Myocyte (in vitro differentiated cells): ENCODE measurements at regions not wholly inside any gene's neighbourhood (a gene's known extent, or its start where the extent isn't known, plus 50 kb on each side); places are given as distances from the start of the nearest gene placed in this dataset.

Source experiments
- DNase-seq: peaks from one replicate; pipeline ENCODE4 v3.0.0-alpha.2; 2012; ENCODE audit warnings: low read depth

DNA sequence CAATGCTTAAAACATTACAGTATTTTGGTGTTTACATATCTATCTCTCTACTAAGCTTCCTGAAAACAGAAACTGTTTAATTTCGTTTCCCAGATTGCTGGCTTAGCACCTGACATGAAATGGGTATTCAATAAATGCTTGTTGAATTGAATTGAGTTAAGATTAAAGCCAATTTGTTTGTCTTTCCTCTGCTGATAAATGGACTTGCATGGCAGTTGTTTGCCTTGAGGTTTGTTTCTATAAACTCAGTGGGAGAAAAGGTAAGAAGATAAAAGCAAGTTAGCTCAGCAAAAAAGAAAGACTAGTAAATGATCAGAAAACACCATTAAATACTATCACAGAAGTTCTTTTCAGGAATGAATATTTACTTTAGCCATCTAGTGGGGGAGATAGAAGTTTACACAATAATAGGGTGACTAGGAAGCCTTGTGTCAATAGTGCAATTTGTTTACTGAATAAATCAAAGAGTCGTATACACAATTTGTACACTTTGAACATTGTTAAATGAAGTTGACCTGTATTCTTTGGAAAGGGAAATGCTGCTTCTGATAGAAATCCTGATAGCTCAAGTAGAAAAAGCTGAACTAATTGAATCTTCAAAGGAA, 754.5 kb upstream of the FAM98A start:
- DNase-seq: no peak

DNA sequence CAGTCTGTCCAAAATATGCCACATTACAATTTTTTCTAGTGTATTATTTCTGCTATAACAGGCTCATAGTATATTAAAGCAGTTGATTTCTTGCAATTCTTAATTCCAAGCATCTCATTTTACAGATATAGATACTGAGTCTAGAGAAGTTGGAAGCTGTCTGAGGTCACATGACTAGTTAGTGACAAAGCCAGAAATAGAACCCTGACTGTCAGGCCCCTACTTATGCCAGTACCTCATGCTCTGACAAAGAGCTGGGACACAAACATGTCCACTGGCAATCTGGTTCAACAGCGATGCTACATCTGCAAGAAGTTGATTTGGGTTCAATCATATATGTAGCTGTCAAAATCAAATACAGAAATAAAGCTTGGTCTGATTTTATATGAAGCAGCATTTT, 750.4 kb upstream of the FAM98A start:
- no peak for DNase-seq

DNA sequence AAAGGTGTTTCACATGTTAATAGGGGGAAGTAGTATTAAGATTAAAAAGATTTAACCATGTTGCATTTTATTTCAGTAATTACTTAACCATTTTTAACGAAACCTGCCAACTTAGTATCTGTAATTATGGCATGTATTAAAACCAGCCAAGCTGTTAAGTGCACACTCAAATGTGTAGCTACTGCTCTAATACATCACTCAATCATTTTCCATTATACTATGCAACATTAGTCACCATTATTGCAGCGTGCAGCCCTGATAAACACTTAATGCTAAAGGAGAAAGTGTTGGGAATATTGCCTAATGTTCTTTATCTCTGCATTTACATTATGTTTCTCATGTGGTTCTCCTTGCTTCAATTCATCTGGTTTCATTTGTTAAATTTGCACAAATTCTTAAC, 745.9 kb upstream of the FAM98A start:
- DNase-seq: no peak

DNA sequence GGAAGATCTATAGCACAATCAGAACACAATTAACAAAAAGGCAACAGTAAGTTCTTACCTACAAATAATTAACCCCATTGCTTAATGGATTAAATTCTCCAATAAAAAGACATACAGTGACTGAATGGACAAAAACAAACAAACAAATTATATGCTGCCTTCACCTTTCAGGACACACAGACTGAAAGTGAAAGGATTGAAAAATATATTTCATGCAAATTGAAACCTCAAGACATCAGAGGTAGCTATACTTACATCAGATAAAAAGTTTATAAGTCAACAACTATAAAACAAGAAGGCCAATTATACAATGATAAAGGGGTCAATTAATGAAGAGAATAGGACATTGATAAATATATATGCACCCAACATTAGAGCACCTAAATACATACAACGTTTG, 741.2 kb upstream of the FAM98A start:
- no peak for DNase-seq

DNA sequence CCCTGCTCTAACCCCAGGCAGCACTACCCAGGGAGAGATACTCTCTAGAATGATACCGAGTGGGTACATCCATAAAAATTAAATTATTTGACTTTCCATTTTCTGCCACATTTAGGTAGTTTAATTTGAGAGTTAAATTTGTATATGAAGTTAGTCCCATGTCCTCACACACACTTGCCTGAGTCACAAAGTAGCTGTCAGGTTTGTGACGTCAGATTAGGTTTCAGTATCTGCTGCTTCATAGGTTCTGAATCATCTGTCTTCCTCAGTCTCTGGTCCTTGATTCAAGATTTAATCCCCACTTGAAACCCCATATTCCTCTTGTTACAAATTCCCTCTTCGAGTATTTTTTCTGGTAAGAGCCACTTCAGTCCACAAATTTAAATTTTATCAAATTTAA, 738.6 kb upstream of the FAM98A start:
- no peak for DNase-seq

DNA sequence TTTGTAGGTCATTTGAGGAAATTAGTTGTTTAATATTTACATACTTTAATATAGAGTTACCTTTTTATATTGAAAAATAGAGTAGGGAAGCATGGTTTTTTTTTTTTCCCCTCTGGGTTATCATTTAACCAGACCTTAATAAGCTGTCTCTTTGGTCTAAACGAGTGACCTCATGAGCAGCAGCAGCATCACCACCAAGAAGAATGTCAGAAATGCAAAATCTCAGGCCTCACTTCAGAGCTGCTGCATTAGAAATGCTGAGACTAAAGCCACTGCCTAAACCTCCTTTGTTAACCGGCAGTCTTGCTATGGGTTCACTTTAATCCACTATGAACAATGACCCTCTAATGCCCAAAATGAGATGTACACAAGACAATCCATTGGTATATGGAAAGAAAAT, 733.7 kb upstream of the FAM98A start:
- no peak for DNase-seq

DNA sequence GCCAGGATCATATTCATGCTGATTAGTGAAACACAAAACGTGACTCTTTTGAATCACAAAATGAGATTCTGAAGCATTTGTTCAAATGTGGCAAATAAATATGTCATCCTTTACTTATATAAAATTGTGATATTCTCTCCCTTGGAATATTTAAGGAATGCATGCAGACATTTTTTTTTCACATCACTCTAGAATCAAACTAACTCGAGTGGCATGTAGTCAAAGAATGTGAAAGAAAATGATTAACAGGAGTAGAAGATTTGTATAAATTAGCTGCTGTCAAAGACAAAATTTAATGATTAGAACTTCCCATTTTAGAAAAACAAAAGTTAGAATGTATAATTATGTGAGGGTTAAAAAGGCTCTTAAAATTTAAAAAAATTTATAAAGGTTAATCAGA, 721.0 kb upstream of the FAM98A start:
- no peak for DNase-seq

DNA sequence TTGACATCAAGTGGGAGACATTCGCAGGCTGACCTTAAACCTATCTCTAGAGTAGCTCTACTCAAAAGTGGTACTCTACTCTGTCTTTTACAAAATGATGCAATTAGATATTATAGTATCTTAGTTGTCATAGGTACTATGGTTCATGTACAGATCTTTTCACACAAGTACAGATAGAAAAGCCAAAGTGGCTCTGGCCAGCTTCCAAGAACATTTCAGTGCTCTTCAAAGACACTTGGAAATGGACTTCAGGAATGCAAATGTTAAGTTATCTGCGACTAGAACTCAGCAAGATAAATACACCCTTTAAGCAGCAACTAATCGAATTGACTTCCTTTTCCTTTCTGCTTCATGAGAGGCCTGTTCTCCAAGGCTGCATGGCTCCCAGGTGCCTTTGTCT, 718.7 kb upstream of the FAM98A start:
- no peak for DNase-seq

- no peak for DNase-seq
Measured at GRCh38 chr2:34316788-34317187, 717.7 kb upstream of the FAM98A start.

DNA sequence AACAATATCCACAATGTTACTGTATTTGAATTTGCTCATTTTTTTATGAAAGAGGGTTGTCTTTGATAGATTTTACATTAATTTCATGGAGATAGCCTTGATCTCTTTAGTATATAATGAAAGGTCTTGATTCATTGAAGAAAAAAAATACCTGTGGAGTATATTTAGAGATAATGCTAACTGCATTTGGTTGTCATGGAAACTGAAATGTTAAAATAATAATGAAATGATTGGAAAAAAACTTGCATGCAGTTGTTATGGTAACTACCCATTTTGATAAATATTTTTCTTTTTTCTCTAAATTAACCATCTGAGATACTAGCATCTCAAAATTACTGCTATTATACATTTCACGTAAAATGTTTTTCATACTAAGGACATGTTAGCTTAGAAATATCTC, 712.7 kb upstream of the FAM98A start:
- DNase-seq: no peak

DNA sequence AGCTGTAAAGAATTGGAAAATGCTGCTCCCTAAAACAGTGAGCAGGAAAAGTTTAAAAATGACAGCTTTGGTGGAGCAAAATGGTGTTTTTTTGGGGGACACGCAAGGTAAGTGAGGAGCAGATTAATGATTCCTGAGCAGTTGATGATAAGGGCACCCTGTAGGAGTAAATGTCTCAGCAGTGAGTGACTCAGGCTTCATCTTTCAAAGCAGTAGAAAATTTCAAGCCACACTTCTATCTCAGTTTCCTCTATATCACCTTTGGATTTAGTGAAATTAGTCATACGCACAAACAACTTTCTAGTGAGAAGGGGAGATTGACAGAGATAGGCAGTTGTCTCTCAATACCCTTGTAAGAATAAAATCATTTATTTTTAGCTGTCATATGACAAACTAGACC, 709.0 kb upstream of the FAM98A start:
- DNase-seq: no peak

- DNase-seq: no peak
Measured at GRCh38 chr2:34307636-34308035, 708.5 kb upstream of the FAM98A start.

GRCh38 chr2:34306745-34307144, 707.6 kb upstream of the FAM98A start:
- DNase-seq: no peak

GRCh38 chr2:34305587-34305986, 706.5 kb upstream of the FAM98A start:
- DNase-seq: no peak

DNA sequence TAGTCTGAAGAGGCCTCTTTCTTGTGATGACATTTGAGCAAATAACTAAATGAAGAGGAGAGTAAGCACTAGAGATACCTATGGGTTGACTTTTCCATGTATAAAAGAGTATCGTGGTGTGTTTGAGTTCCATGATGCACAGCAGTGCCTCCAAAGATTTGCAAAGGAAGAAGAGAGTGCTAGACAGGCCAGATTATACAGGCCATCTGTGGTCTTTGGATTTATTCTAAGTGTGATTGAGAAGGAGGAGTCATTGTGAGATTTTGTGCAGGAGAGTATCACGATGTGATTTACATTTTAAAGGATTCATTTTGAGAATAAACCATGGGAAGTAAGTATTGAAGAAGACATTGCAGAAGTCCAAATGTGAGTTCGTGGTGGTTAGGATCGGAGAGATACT, 695.9 kb upstream of the FAM98A start:
- DNase-seq: no peak

- no peak for DNase-seq
Measured at GRCh38 chr2:34291076-34291475, 692.0 kb upstream of the FAM98A start.

DNA sequence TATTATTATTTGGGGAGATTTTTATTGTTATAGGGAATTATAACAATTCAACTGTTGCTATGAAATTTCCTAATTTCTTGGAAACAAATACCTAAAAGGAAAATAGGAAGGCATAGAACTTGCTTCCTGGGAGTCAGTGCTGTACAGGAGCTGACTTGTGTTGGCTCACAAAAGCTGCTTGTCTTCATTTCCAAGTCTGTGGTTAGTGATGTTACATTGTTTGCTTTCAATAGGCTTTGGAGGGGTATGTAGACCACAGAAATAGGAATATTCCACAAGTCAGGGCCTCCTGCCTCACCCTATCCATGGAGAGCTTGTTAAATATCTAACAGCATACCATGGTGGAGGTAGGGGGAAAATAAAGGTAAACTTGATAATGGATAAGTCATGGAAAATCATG, 688.9 kb upstream of the FAM98A start:
- no peak for DNase-seq

- no peak for DNase-seq
Measured at GRCh38 chr2:34280606-34281005, 681.5 kb upstream of the FAM98A start.

GRCh38 chr2:34266908-34267697, 668.0 kb upstream of the FAM98A start:
- no peak for DNase-seq

GRCh38 chr2:34261701-34262100, 662.6 kb upstream of the FAM98A start:
- no peak for DNase-seq

DNA sequence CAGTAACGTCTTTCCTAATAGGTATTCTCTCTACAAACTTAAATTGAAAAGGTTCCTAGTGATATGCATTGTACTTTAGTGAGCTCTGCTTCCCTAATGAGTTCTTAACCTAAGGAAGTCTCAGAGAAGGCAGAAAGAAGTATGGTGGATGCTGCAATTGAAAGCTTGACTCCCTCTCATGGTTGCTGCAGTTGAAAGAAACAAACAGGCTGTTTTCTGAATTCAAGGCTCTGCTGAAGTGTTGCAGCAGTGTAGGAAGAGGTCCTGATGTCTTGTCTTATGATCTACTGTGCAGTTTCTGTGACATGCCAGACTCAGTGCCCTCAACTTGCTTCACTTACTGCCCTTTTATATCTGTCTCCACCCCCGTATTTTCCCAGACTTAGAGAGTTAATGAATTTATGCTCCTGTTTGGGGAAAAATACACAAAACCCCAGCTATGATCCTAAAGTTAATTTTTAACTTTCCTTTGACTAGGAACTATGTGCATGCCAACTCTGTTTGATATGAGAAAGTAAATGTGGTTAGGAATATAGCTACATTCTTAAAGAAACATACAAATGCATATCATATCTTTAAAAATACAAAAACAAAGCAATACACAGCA, 655.3 kb upstream of the FAM98A start:
- DNase-seq: no peak

- DNase-seq: no peak
Measured at GRCh38 chr2:34252111-34252510, 653.0 kb upstream of the FAM98A start.

GRCh38 chr2:34251578-34251977, 652.5 kb upstream of the FAM98A start:
- no peak for DNase-seq
